GM23338 (cell line): ENCODE measurements at regions not wholly inside any gene's neighbourhood (a gene's known extent, or its start where the extent isn't known, plus 50 kb on each side); places are given as distances from the start of the nearest gene placed in this dataset.

Experiments
- ATAC-seq: fragments of 200-7000 bp; cut with Tn5 transposase; 3 replicates; pipeline ENCODE4 v1.9.1; 2020
- DNase-seq: peaks from one replicate; pipeline ENCODE4 v3.0.0-alpha.2; 2015; ENCODE audit warnings: low spot score
- H2AFZ ChIP-seq: fragments of 200-600 bp; sonication (generic); 2 replicates; pipeline ENCODE4 v1.8.0; 2016; ENCODE audit warnings: antibody characterized with exemption, mild to moderate bottlenecking, moderate library complexity
- H3F3A ChIP-seq: fragments of 200-600 bp; sonication (generic); replicated peaks from 2 replicates; pipeline ENCODE4 v1.8.0; 2017; ENCODE audit warnings: antibody characterized with exemption, mixed run types, low read depth
- H3K27ac ChIP-seq: fragments of 200-600 bp; sonication (generic); 2 replicates; pipeline ENCODE4 v1.6.1; 2016; ENCODE audit warnings: low read depth
- H3K27me3 ChIP-seq: fragments of 200-600 bp; sonication (generic); 2 replicates; pipeline ENCODE4 v1.8.0; 2016; ENCODE audit warnings: mild to moderate bottlenecking, mixed run types, moderate library complexity; ENCODE audit not compliant: insufficient read depth
- H3K36me3 ChIP-seq: fragments of 200-600 bp; sonication (generic); 2 replicates; pipeline ENCODE4 v1.8.0; 2016; ENCODE audit warnings: mild to moderate bottlenecking; ENCODE audit not compliant: insufficient read depth
- H3K4me1 ChIP-seq: fragments of 200-600 bp; sonication (generic); 2 replicates; pipeline ENCODE4 v1.8.0; 2016; ENCODE audit warnings: mild to moderate bottlenecking, moderate library complexity; ENCODE audit not compliant: insufficient read depth
- H3K4me2 ChIP-seq: fragments of 200-600 bp; sonication (generic); 2 replicates; pipeline ENCODE4 v1.7.1; 2017; ENCODE audit warnings: mixed run types
- H3K4me3 ChIP-seq: fragments of 200-600 bp; sonication (generic); 2 replicates; pipeline ENCODE4 v1.6.1; 2016; ENCODE audit warnings: mixed run types
- H3K79me2 ChIP-seq: fragments of 200-600 bp; sonication (generic); replicated peaks from 2 replicates; pipeline ENCODE4 v1.8.0; 2017; ENCODE audit warnings: mild to moderate bottlenecking; ENCODE audit not compliant: insufficient read depth
- H3K9me2 ChIP-seq: fragments of 200-600 bp; sonication (generic); 2 replicates; pipeline ENCODE4 v1.8.0; 2017; ENCODE audit not compliant: insufficient read depth
- H4K20me1 ChIP-seq: fragments of 200-600 bp; sonication (generic); replicated peaks from 2 replicates; pipeline ENCODE4 v1.8.0; 2017; ENCODE audit warnings: mild to moderate bottlenecking; ENCODE audit not compliant: insufficient read depth
- H3K27ac Mint-ChIP-seq: 2 replicates; pipeline ENCODE4 v1.8.0; 2020; ENCODE audit warnings: inconsistent platforms, mild to moderate bottlenecking, moderate library complexity, mixed read lengths
- H3K27me3 Mint-ChIP-seq: 3 replicates; pipeline ENCODE4 v1.8.0; 2022; ENCODE audit warnings: low read depth, mild to moderate bottlenecking, moderate library complexity, mixed read lengths, inconsistent platforms; ENCODE audit not compliant: insufficient read depth, poor library complexity
- H3K36me3 Mint-ChIP-seq: 3 replicates; pipeline ENCODE4 v1.8.0; 2021; ENCODE audit warnings: low read depth, mild to moderate bottlenecking, inconsistent platforms, moderate library complexity, mixed read lengths
- H3K4me1 Mint-ChIP-seq: 3 replicates; pipeline ENCODE4 v1.8.0; 2020; ENCODE audit warnings: mild to moderate bottlenecking, inconsistent platforms, mixed read lengths
- H3K4me3 Mint-ChIP-seq: 3 replicates; pipeline ENCODE4 v1.8.0; 2021; ENCODE audit warnings: moderate library complexity, mild to moderate bottlenecking, inconsistent platforms, mixed read lengths
- H3K9me3 Mint-ChIP-seq: 3 replicates; pipeline ENCODE4 v1.8.0; 2020; ENCODE audit warnings: moderate library complexity, mild to moderate bottlenecking, inconsistent platforms, mixed read lengths
- EZH2 ChIP-seq: fragments of 200-600 bp; sonication (generic); IDR thresholded peaks from one replicate; pipeline ENCODE4 v1.8.0; 2017; ENCODE audit warnings: antibody characterized with exemption, mild to moderate bottlenecking, low read depth; ENCODE audit not compliant: unreplicated experiment
- EZH2phosphoT487 ChIP-seq: fragments of 200-600 bp; sonication (generic); IDR thresholded peaks from one replicate; pipeline ENCODE4 v1.8.1; 2018; ENCODE audit warnings: antibody characterized with exemption; ENCODE audit not compliant: unreplicated experiment
- NANOG ChIP-seq: IDR thresholded peaks from 2 replicates; pipeline ENCODE4 v1.6.1; 2016; ENCODE audit warnings: antibody characterized with exemption, borderline replicate concordance
- ZNF114 ChIP-seq: fragments of 250-450 bp; sonication (Bioruptor Pico); IDR thresholded peaks from 2 replicates; pipeline ENCODE4 v1.5.0; 2020; ENCODE audit warnings: mild to moderate bottlenecking, moderate library complexity
- TF ChIP-seq, protein P1 (sequence below): fragments of 250-450 bp; sonication (Bioruptor Pico); IDR thresholded peaks from 2 replicates; pipeline ENCODE4 v1.5.0; 2020; ENCODE audit warnings: mild to moderate bottlenecking, moderate library complexity

- Histone ChIP-seq H4K20me1 (no peaks in the 10 kb centered on the region), H3K4me3 (no peak overlapping the region), H3K4me1 (peaks cover 15% of the 10 kb centered on the region; the same call in 1 of the 2 replicates), H3K27me3 (no peaks in the 10 kb centered on the region), H3K27ac (no peak overlapping the region), H3K9me2 (no peaks in the 10 kb centered on the region), H3F3A (no peaks in the 10 kb centered on the region), H2AFZ (no peak overlapping the region), H3K4me2 (no peak overlapping the region), H3K36me3 (no peaks in the 10 kb centered on the region), H3K79me2 (no peaks in the 10 kb centered on the region)
- Mint-ChIP-seq H3K27me3 (peaks cover 2% of the 10 kb centered on the region), H3K27ac (no peak overlapping the region), H3K9me3 (no peaks in the 10 kb centered on the region), H3K4me3 (no peak overlapping the region), H3K4me1 (peaks cover 24% of the 10 kb centered on the region), H3K36me3 (no peaks in the 10 kb centered on the region)
- DNase-seq (no peak), ATAC-seq (no peak)
- TF ChIP-seq ZNF114 (CRISPR knock-in tag): no peak
Measured at GRCh38 chrX:100487795-100488194, 77.7 kb upstream of the PCDH19 start.

- Histone ChIP-seq H3K27ac (no peak overlapping the region), H3K79me2 (no peaks in the 10 kb centered on the region), H3K27me3 (no peaks in the 10 kb centered on the region), H3K4me2 (no peak overlapping the region), H4K20me1 (no peaks in the 10 kb centered on the region), H3K4me3 (no peak overlapping the region), H3K4me1 (peaks cover 15% of the 10 kb centered on the region; the same call in 1 of the 2 replicates), H3K36me3 (no peaks in the 10 kb centered on the region), H3K9me2 (no peaks in the 10 kb centered on the region), H2AFZ (no peak overlapping the region), H3F3A (no peaks in the 10 kb centered on the region)
- Mint-ChIP-seq H3K27me3 (peaks cover 4% of the 10 kb centered on the region), H3K4me1 (peaks cover 19% of the 10 kb centered on the region), H3K4me3 (no peak overlapping the region), H3K36me3 (no peaks in the 10 kb centered on the region), H3K27ac (no peak overlapping the region), H3K9me3 (no peaks in the 10 kb centered on the region)
- ATAC-seq (peak; percentile 62), DNase-seq (peak; percentile 31)
- TF ChIP-seq, protein P1, sequence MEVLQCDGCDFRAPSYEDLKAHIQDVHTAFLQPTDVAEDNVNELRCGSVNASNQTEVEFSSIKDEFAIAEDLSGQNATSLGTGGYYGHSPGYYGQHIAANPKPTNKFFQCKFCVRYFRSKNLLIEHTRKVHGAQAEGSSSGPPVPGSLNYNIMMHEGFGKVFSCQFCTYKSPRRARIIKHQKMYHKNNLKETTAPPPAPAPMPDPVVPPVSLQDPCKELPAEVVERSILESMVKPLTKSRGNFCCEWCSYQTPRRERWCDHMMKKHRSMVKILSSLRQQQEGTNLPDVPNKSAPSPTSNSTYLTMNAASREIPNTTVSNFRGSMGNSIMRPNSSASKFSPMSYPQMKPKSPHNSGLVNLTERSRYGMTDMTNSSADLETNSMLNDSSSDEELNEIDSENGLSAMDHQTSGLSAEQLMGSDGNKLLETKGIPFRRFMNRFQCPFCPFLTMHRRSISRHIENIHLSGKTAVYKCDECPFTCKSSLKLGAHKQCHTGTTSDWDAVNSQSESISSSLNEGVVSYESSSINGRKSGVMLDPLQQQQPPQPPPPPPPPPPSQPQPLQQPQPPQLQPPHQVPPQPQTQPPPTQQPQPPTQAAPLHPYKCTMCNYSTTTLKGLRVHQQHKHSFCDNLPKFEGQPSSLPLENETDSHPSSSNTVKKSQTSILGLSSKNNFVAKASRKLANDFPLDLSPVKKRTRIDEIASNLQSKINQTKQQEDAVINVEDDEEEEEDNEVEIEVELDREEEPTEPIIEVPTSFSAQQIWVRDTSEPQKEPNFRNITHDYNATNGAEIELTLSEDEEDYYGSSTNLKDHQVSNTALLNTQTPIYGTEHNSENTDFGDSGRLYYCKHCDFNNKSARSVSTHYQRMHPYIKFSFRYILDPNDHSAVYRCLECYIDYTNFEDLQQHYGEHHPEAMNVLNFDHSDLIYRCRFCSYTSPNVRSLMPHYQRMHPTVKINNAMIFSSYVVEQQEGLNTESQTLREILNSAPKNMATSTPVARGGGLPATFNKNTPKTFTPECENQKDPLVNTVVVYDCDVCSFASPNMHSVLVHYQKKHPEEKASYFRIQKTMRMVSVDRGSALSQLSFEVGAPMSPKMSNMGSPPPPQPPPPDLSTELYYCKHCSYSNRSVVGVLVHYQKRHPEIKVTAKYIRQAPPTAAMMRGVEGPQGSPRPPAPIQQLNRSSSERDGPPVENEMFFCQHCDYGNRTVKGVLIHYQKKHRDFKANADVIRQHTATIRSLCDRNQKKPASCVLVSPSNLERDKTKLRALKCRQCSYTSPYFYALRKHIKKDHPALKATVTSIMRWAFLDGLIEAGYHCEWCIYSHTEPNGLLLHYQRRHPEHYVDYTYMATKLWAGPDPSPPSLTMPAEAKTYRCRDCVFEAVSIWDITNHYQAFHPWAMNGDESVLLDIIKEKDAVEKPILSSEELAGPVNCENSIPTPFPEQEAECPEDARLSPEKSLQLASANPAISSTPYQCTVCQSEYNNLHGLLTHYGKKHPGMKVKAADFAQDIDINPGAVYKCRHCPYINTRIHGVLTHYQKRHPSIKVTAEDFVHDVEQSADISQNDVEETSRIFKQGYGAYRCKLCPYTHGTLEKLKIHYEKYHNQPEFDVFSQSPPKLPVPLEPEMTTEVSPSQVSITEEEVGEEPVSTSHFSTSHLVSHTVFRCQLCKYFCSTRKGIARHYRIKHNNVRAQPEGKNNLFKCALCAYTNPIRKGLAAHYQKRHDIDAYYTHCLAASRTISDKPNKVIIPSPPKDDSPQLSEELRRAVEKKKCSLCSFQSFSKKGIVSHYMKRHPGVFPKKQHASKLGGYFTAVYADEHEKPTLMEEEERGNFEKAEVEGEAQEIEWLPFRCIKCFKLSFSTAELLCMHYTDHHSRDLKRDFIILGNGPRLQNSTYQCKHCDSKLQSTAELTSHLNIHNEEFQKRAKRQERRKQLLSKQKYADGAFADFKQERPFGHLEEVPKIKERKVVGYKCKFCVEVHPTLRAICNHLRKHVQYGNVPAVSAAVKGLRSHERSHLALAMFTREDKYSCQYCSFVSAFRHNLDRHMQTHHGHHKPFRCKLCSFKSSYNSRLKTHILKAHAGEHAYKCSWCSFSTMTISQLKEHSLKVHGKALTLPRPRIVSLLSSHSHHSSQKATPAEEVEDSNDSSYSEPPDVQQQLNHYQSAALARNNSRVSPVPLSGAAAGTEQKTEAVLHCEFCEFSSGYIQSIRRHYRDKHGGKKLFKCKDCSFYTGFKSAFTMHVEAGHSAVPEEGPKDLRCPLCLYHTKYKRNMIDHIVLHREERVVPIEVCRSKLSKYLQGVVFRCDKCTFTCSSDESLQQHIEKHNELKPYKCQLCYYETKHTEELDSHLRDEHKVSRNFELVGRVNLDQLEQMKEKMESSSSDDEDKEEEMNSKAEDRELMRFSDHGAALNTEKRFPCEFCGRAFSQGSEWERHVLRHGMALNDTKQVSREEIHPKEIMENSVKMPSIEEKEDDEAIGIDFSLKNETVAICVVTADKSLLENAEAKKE (CRISPR knock-in tag): no peak
- TF ChIP-seq EZH2 (no peak), NANOG (0 out of 2 replicates have a peak, but pooled peaks have one; percentile 17), EZH2phosphoT487 (no peak)
Measured at GRCh38 chrX:100484971-100485370, 74.9 kb upstream of the PCDH19 start.
